Stimulated activated CD4-positive, alpha-beta T cell treated with anti-CD3 and anti-CD28 coated beads, Interleukin-12 subunit alpha, Interleukin-12 subunit beta, amount 100 ng/mL, for 48 hours (primary cell): ENCODE measurements at regions not wholly inside any gene's neighbourhood (a gene's known extent, or its start where the extent isn't known, plus 50 kb on each side); places are given as distances from the start of the nearest gene placed in this dataset.

Source experiments
- DNase-seq, 3 donors: peaks; one replicate each; pipeline ENCODE4 v3.0.0-alpha.2; 2020; ENCODE audit warnings: low read depth in 2 of 3, low spot score in 1 of 3

GRCh38 chr4:148827781-148828180, 385.6 kb upstream of the NR3C2 start:
- no peak for DNase-seq

- DNase-seq, result no peak
Observed at GRCh38 chr4:148823419-148823769, 381.2 kb upstream of the NR3C2 start.

DNA sequence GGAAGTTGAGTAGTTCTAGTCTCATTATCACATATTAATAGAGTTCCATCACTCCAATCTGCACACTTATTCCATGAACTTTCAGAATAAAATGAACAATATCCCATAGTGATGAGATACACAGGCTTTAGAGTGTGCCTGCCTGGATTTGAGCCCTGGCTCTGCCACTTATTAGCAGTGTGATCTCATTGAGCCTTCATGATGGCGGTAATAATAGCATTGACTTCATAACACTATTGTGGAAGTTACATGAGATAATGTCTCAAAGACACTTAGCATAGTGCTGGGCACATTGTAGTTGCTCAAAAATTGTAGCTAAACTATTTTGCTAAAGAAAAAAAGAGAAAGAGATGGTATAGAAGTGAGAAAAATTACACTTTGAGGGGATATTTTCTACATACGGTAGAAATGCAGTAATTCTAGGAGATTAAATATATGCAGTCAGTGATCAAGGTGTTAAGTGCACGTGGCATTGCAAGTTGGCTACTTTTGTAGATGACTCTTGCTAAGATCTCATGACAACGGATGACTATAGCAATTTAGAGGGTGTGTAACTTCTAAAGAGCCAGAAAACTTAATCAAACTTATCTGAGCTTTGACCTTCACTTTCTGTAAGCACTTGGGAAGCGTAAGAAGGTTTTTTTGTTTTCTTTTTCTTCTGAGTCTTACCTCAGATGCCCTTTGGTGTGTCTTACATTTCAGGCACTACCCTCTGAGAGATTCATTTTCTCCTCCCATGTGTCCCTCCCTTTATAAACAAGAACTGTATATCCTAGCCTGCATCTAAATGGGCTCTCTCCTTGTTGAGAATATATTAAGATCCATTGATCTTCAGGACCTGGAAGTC, 380.6 kb upstream of the NR3C2 start:
- no peak for DNase-seq

GRCh38 chr4:148814030-148814429, 371.8 kb upstream of the NR3C2 start:
- no peak for DNase-seq

DNA sequence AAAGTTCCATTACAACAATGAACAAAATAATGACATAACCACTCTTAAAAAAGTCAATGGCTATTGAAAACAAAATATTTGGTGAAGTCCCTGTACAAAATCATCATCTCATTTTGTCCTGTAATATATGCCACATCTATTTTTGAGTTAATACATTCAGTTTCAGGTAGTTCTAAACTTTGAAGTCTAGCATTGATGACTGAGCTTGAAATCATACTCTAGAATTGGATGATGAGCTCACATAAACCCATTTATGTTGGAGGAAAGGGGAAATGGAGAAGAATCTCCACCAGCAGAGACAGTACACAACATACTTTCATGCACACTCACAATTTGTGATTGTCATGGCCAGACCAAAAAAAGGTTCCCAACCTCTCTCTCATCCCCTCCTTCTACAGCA, 371.1 kb upstream of the NR3C2 start:
- no peak for DNase-seq

- no peak for DNase-seq
Observed at GRCh38 chr4:148812101-148812500, 369.9 kb upstream of the NR3C2 start.

DNA sequence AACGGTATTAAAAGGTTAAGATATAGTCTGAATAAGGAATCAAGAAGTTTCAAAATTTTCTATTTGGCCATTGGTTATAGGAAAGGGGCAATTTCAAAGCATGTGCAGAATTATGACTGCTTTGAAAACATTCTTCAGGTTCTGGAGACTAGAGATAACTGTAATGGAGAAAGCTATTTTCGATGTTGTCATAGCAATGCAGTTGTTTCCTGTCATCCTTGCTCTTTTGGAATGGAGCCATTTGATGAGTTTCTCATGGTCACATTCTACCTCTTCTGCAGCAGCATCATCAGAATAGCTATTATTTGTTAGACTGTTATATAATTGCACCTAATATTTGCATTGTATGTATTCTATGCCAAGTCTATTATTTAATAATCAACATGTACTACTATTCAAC, 368.2 kb upstream of the NR3C2 start:
- DNase-seq, result no peak

DNA sequence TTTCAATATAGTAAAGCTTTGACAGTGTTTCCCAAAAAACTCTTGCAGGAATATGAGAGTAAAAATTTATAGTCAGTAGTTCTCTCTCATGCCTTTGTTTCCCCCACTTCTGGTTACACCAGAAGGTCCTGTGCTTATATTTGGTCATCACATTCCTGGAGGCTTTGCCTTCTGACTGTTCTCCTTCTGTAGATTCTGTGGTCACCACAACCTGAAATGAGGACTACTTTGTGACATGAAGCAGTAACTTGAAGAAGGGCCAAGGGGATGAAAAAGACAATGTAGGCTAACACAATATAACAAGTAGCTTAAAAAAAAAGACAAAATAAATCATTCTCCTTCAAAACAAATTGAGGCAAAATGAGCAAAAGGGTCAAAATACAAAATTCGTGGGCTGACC, 366.2 kb upstream of the NR3C2 start:
- DNase-seq, result no peak

- no peak for DNase-seq
Observed at GRCh38 chr4:148800940-148801339, 358.7 kb upstream of the NR3C2 start.

DNA sequence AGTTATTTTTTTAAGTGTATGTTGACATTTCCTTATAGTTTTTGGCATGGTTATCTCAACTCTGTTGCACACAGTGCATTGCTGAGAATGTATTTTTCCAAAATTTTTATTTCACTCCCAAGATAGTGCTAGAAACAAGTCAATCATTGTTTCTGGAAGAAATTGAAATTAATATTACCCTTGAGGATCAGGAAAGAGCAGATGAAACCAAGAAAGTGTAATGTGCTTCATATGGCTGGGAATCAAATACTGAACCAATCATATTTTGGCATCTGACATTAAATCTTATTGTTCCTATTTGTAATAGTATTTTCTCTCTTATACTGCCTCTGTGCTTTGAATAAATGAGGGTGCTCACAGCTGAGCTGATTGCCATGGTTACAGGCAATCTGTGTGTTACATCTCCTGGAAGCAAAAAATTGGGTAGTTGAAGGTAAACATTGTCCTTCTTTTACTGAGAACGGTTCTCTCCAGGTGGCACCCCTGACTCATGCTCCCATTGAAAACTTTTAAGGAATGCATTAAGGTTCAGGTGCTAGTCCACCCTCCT, 358.2 kb upstream of the NR3C2 start:
- DNase-seq, result no peak

- no peak for DNase-seq
Observed at GRCh38 chr4:148795156-148795864, 353.1 kb upstream of the NR3C2 start.

DNA sequence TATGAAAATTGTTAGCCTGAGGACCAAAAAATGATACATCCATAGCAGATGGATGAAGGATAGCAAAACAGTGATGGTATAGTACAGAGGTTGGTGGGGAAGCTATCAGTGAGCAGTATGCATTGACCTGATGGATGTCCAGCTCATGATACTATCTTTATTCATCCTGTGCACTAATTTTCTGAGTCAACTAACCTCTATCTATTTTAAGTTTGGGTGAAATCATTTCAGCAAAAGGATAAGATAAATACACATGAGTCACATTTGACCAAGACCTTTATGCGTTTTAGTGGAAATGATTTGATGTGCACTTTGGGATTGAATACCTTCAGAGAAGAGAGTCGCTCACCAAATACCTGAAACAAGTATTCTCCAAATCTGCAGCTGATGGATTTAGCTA, 351.0 kb upstream of the NR3C2 start:
- no peak for DNase-seq

DNA sequence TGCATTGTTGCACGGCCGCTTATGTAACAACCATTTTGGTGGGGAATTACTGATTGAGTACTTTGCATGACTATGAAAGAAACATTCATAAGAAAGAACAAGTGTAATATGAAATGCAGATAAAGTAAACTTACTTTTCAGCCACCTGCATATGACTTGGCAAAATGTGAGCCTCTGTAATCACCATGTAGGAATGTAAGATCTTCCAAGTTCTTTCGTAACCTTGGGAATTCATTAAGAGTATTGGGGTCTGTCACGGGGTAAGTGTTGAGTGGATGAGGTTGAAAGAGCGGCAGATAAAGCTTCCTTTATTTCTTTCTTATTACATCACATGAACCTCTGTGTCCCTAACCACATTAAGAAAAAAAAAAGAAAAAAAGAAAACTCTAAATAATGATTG, 348.5 kb upstream of the NR3C2 start:
- no peak for DNase-seq

DNA sequence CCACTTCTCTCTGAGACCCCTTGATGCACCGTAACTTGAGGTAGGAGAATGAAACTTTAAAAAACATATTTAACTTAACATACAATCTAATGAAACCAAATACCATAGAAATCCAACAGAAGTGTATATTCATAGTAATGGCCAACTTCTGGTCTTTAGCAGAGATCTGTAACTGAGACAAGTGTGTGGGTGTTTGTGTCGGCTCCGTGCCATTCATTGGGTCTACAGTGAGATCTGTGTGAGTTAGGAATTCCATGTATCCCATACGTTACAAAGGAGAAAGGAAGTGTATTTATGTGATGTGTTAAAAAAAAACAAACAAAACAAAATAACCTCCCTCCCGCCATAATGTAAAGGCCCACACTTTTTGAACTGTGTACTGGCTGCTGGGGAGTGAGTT, 348.0 kb upstream of the NR3C2 start:
- no peak for DNase-seq

DNA sequence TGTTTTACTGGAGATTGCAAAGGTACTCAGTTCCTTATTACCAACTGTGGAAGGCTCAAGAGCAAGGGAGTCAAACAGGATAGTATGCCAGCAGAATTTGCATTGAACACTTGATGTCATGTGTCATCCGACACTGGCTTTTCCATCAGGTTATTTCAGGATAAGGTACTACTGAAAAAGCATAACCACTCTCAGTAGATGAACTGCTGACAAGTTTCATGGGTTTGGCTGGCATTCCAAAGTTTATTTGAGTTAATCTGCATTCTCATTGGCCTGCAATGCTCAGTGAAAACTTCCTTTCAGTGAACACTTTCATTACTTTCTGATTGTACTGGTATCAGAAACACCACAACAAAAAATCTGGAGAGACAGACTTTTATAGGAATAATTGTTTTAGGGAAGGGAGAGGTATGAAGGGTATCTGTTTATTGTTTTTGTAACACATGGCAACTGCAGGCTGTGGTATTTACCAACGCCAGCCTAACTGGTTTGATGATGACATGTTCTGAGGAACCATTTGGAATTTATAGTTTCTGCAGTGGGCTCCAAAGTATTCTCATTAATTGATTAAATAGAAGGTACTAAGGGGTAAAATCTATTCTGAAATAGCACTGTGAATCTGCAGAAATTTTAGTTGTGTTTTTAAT, 345.7 kb upstream of the NR3C2 start:
- no peak for DNase-seq

GRCh38 chr4:148787285-148787684, 345.1 kb upstream of the NR3C2 start:
- DNase-seq, result no peak

- DNase-seq, result no peak
Observed at GRCh38 chr4:148786699-148787098, 344.5 kb upstream of the NR3C2 start.

DNA sequence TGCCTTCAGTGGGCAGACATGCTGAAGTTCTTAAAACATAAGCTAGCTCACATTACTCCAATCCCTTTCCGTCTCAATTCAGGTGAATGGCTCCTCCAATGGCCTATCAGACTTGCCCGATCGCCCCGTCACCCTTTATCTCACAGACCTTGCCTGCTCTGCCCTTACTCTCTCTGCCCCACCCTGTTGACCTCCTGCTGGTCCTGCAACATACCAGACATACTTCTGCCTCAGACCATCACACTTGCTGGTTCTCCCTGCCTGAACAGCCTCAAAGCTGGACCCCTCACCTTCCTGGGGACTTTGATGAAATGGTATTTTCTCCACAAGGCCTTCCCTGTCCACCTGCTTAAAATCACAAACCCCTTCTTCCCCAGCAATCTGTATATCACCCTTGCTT, 340.1 kb upstream of the NR3C2 start:
- no peak for DNase-seq

GRCh38 chr4:148780426-148781005, 338.3 kb upstream of the NR3C2 start:
- no peak for DNase-seq

GRCh38 chr4:148779771-148780170, 337.6 kb upstream of the NR3C2 start:
- DNase-seq, result no peak

- no peak for DNase-seq
Observed at GRCh38 chr4:148778980-148779675, 336.9 kb upstream of the NR3C2 start.
